ENCODE measurements at regions not wholly inside any gene's neighbourhood (a gene's known extent, or its start where the extent isn't known, plus 50 kb on each side); places are given as distances from the start of the nearest gene placed in this dataset.
"Not testable (repeated sequence)": the region's sequence is repeated elsewhere in the genome, so short reads cannot be mapped to it uniquely, and the experiment has no call there.

DNA sequence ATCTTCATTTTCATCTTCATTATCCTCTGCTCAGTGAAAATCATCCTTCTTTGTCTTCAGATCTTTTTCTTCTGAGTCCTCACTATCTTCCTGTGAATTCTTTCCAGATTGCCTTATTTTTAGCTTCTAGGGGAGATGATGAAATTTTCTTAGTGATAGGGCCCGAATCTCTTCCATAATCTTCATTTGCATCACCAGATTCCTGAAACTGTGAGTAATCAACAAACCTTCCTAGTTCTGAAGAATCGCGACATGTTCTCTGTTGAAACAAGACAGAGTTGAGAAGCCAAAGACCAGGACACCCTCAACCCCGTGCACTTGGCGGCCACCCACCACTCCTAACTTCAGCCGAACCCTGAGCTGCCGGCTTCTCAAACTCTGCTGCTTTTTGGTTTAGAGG, 92.8 kb upstream of the CDC42BPA start:
- no peak for DNase-seq

DNA sequence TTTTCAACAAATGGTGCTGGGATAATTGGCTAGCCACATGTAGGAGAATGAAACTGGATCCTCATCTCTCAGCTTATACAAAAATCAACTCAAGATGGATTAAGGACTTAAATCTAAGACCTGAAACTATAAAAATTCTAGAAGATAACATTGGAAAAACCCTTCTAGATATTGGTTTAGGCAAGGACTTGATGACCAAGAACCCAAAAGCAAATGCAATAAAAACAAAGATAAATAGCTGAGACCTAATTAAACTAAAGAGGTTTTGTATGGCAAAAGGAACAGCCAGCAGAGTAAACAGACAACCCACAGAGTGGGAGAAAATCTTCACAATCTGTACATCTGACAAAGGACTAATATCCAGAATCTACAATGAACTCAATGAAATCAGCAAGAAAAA, 88.0 kb upstream of the CDC42BPA start:
- not testable (repeated sequence) for DNase-seq

DNA sequence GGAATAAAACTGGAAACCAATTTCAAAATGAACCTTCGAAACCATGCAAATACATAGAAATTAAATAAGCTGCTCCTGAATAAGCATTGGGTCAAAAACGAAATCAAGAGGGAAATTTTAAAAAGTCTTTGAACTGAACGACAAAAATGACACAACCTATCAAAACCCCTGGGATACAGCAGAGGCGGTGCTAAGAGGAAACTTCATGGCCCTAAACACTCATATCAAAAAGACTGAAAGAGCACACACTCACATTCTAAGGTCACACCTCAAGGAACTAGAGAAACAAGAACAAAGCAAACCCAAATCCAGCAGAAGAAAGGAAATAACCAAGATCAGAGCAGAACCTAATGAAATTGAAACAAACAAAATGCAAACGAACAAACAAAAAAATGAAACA, 85.2 kb upstream of the CDC42BPA start:
- DNase-seq = no peak

DNA sequence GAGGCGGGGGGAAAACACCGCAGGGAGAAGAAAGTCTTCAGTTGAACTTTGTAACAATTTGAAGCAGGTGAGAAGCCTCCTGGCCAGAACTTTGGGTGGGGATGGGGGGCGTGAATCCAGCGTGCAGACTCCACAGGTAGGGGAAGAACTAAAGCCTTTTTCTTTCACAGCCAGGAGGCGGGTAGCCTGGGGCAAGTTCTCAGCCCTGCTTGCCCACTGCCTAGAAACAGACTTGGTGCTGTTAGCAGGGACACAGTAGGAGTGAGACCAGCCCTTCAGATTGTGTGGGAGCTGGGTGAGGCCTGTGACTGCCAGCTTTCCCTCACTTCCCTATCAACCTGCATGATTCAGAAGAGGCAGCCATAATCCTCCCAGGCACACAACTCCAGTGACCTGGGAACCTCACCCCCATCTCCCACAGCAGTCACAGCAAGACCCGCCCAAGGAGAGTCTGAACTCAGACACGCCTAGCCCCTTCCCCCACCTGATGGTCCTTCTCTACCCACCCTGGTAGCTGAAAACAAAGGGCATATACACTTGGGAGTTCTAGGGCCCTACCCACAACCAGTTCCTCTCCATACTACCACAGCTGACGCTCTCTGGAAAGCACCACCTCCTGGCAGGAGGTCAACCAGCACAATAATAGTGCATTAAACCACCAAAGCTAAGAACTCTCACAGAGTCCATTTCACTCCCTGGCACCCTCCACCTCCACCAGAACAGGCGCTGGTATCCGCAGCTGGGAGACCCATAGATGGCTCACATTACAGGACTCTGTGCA, 83.5 kb upstream of the CDC42BPA start:
- no peak for DNase-seq

DNA sequence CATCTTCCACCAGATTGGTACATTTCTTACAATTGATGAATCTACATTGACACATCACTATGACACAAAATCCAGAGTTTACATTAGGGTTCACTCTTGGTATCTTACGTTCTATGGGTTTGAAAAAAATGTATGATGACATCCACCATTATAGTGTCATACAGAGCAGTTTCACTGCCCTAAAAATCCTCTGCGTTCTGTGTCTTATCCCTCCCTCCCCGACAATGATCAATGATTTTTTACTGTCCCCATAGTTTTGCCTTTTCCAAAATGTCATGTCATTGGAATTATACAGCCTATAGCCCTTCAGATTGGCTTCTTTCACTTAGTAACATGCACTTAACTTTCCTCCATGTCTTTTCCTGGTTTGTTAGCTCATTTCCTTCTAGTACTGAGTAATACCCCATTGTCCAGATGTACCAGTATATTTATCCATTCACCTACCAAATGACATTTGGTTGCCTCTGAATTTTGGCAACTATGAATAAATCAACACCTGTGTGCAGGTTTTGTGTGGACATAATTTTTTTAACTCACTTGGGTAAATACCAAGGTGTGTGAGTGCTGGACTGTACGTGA, 80.9 kb upstream of the CDC42BPA start:
- DNase-seq = no peak

DNA sequence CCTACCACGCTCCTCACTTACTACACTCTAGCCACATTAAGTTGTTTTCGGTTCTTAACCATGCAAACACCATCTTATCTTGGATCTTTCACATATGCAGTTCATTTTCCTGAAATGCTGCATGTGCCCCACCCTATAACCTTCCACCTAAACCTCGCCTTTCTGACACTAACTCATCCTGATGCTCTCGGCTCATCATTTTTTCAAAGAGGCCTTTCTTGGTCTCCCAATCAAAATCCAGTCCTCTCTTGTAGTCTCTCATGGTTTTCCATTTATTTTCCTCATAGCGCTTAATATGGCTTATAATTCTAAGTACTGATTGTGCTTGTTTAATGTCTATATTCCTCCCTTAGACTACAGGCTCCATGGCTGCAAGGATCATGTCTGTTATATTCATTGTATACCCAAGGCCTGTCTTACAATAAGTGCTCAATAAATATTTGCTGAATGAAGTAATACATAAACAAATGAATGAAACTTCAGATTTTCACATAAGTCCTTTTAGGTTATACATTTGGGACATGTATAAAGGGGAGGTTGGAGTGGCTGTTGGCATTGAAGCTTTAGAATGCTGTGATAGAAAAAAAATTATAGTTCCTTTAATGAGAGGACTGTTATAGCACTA, 79.2 kb upstream of the CDC42BPA start:
- DNase-seq = no peak

- DNase-seq = no peak
These were observed 78.5 kb upstream of the CDC42BPA start for GRCh38 chr1:227396539-227397353.

GRCh38 chr1:227395426-227396028, 77.2 kb upstream of the CDC42BPA start:
- no peak for DNase-seq

DNA sequence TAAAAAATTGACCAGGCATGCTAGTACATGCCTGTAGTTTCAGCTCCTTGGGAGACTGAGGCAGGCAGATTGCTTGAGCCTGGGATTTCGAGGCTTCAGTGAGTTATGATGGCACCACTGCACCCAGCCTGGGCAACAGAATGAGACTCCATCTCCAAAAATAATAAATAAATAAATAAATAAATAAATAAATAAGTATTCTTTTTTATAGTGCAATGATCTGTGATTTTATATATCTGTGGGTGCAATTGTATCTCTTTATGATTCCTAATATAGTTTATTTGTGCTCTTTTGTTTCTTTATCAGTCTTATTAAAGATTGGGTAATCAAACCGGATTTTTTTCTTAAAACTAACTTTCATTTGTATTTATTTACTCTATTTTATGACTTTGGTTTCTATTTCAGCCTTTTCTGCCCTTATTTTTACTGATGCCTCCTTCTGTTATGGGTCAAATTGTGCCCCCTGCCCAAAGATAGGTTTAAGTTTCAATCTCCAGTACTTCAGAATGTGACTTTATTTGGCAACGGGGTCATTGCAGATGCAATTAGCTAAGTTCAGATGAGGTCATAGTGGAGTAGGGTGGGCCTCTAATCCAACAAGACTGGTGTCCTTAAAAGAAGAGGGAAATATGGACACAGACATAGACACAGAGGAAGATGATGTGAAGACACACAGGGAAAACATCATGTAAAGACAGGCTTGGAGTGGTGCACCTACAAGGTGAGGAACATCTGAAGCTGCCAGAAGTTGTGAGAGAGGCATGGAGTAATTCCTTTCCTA, 74.9 kb upstream of the CDC42BPA start:
- DNase-seq = no peak

GRCh38 chr1:227391879-227392278, 73.6 kb upstream of the CDC42BPA start:
- DNase-seq = no peak

DNA sequence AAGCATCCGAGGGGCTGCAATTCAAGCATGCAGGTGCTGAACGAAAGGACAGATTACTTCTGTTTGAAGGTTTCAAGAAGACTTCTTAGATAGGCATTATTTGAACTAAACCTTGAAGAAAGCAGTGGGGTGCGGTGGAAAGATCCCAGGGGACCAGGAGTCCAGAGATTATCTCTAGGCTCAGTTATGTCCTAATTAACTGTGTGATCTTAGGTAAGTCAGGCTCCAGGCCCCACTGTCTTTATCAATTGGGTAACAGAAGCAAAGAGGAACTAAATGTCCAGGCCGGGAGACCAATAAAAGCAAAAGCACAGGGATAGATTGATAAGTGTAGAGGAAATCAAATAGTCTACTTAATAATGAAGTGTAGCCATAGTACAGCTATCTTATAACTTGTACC, 72.9 kb upstream of the CDC42BPA start:
- no peak for DNase-seq

- no peak for DNase-seq
These were observed 72.2 kb upstream of the CDC42BPA start for GRCh38 chr1:227390525-227390924.

DNA sequence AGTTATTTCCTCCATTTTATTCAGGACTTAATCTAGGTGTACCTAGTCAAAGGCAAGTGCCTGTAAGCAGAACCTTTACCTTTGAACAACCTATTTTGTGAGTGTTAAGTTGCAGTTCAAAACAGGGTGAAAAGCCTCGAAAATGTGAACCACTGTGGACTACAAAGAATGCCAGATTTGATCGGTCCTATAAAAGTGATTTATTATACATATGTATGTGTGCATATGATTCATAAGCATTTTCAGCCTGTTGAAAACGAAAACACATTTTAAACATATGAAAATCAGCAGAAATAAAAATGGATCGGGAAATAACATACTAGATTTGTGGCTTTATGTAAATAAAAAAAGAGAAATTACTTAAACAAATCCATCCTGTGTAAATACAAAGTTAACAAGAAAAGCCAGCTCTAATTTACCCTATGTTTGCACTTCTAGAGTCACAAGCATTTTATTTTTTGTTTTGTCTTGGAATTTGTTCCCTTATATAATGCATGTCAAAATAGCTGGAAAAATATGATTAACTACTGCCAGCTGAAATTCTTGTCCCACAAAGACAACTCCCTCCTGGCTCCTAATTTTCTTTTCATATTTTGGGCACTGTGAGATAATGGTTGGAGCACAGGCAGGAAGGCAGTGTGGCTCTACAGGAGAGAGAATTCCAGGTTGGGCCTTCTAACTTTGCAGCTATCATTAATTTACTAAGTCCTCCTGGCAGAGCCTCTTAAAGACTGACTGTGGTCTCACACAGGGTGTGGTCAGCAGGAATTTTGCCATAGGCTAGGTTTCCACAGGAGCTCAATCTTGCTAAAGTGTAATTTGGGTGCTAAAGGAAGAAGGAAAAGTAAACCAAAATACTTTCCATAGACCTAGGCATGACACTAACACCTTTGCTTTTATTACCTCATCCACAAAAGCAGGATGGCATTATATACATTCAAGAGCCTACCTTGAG, 70.2 kb upstream of the CDC42BPA start:
- no peak for DNase-seq

GRCh38 chr1:227379555-227379892, 61.2 kb upstream of the CDC42BPA start:
- DNase-seq = no peak

DNA sequence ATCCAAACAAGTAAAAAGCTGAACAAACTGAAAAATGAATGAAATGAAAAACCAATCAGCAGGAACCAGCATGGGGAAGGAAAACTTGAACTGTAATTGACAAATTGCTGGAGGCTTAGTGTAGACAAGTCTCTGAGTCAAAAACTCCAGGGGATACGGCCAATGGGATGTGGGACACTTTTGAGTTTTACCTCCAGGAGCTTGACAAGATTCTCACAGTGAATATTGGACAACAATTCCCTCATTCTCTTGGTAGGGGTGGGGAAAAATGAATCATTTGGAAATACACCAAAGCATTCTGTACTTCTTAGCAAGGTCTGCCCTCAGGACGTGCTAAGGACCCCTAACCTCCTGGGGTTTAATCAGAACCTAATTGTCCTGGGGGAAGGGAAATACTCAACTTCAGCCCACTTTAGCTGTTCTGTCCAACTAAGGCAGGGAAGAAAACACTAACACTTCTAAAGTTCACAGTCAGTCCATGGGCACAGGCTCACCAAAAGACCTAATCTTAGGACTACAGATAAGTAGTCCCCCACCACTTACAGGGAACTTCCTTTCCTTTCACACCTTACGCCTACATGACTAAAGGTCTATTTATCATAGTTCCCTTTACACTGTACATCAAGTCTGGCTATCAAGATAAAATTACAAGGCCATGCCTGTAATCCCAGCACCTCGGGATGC, 60.7 kb upstream of the CDC42BPA start:
- DNase-seq = no peak

- no peak for DNase-seq
These were observed 59.9 kb upstream of the CDC42BPA start for GRCh38 chr1:227378181-227378580.

DNA sequence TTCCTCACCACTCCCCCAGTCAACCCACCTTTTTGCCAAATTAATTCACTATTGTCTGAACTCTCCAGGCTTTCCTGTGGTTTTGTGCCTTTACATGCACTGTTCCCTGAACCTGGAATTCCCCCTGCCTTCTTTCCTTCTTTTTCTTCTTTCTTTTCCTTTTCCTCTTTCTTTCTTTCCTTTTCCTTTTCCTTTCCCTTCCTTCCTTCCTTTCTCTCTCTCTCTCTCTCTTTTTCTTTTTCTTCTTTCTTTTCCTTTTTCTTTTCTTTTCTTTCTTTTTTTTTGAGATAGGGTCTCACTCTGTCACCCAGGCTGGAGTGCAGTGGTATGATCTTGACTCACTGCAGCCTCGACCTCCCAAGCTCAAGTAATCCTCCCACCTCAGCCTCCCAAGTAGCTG, 56.6 kb upstream of the CDC42BPA start:
- no peak for DNase-seq

GRCh38 chr1:227372726-227373130, 54.4 kb upstream of the CDC42BPA start:
- DNase-seq = no peak

DNA sequence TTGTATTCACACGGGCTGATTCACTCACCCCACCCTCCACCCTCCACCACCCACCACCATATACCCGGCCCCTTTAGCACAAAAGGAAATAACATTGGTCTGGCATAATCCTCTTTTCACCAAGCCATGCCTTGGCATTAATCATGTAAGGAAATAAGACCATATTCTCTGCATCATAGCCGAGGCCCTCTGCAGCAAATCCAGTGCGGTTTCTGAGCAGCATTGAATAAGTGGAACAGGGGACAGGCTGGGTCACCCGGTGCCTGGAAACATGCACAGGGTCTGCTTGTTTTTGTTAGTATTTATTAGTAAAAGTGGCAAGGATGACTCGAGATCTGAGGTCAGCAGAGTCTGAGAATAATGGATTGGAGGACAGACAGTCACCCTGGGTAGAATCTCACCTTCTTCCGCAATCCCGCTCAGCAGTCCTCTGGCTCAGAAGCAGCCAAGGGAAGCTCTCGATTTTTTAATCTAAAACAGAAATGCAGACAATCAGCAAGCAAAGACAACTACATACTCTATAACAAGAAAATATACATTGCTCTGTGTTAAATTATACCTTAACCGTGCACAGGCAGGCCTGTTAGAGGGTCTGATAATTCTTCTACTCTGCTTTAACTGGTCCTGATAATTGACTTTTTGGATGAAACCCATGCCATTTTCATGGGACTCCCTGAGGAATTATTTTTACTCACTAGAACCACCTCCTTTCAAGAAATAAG, 52.4 kb upstream of the CDC42BPA start:
- DNase-seq = no peak

Measured in stimulated activated CD4-positive, alpha-beta T cell treated with anti-CD3 and anti-CD28 coated beads, Interleukin-4, amount 100 ng/mL, for 4 hours (primary cell).